CD8-positive, alpha-beta memory T cell (primary cell): ENCODE measurements at regions not wholly inside any gene's neighbourhood (a gene's known extent, or its start where the extent isn't known, plus 50 kb on each side); places are given as distances from the start of the nearest gene placed in this dataset.

ENCODE experiments used
- CTCF ChIA-PET: fragments of 350-600 bp; sonication (Branson Sonifier 250); formaldehyde crosslinking; loops from one replicate; lab custom pipeline; 2021; ENCODE audit warnings: antibody characterized with exemption; lab: Charles Lee
- POLR2A ChIA-PET: fragments of 350-600 bp; sonication (Branson Sonifier 250); formaldehyde crosslinking; loops from one replicate; lab custom pipeline; 2021; ENCODE audit warnings: antibody characterized with exemption; lab: Charles Lee
- DNase-seq, 5 donors: peaks; one replicate each; pipeline versions ENCODE4 v3.0.0 to v3.0.0-alpha.2; 2020 to 2022; ENCODE audit warnings: mixed read lengths in 1 of 5
- H3K27ac ChIP-seq: one replicate; pipeline ENCODE4 v1.7.0; 2013; ENCODE audit warnings: low read depth, mild to moderate bottlenecking, low read length, moderate library complexity
- H3K27me3 ChIP-seq: 2 replicates; pipeline ENCODE4 v1.7.0; 2013; ENCODE audit warnings: low read length, mild to moderate bottlenecking; ENCODE audit not compliant: insufficient read depth, poor library complexity, severe bottlenecking
- H3K36me3 ChIP-seq: 2 replicates; pipeline ENCODE4 v1.7.0; 2013; ENCODE audit warnings: mild to moderate bottlenecking, low read length, moderate library complexity; ENCODE audit not compliant: insufficient read depth
- H3K4me1 ChIP-seq: 2 replicates; pipeline ENCODE4 v1.7.0; 2013; ENCODE audit warnings: mild to moderate bottlenecking, low read length, moderate library complexity; ENCODE audit not compliant: insufficient read depth
- H3K4me3 ChIP-seq: 2 replicates; pipeline ENCODE4 v1.7.0; 2013; ENCODE audit warnings: mild to moderate bottlenecking, low read length
- H3K9me3 ChIP-seq: 2 replicates; pipeline ENCODE4 v1.7.0; 2013; ENCODE audit warnings: mild to moderate bottlenecking, low read length
- H3K27ac Mint-ChIP-seq, 8 donors: one replicate each; pipeline ENCODE4 v1.8.0; 2020 to 2021; ENCODE audit warnings: mixed read lengths in 8 of 8, mild to moderate bottlenecking in 6 of 8, inconsistent platforms in 3 of 8, moderate library complexity in 3 of 8
- H3K27me3 Mint-ChIP-seq, 2 donors: one replicate each; pipeline ENCODE4 v1.8.0; 2020 to 2021; ENCODE audit warnings: mixed read lengths in 2 of 2, mild to moderate bottlenecking in 1 of 2, moderate library complexity in 1 of 2
- H3K36me3 Mint-ChIP-seq, 3 donors: one replicate each; pipeline ENCODE4 v1.8.0; 2020 to 2021; ENCODE audit warnings: mixed read lengths in 3 of 3, inconsistent platforms in 1 of 3, mild to moderate bottlenecking in 1 of 3
- H3K4me1 Mint-ChIP-seq, 3 donors: one replicate each; pipeline ENCODE4 v1.8.0; 2020 to 2021; ENCODE audit warnings: mixed read lengths in 3 of 3, inconsistent platforms in 1 of 3, mild to moderate bottlenecking in 1 of 3
- H3K4me3 Mint-ChIP-seq, 7 donors: one replicate each; pipeline ENCODE4 v1.8.0; 2020 to 2021; ENCODE audit warnings: mixed read lengths in 7 of 7, mild to moderate bottlenecking in 6 of 7, moderate library complexity in 4 of 7, inconsistent platforms in 2 of 7
- H3K9me3 Mint-ChIP-seq, 5 donors: one replicate each; pipeline ENCODE4 v1.8.0; 2020 to 2022; ENCODE audit warnings: mixed read lengths in 5 of 5, mild to moderate bottlenecking in 3 of 5, moderate library complexity in 2 of 5, inconsistent platforms in 1 of 5

DNA sequence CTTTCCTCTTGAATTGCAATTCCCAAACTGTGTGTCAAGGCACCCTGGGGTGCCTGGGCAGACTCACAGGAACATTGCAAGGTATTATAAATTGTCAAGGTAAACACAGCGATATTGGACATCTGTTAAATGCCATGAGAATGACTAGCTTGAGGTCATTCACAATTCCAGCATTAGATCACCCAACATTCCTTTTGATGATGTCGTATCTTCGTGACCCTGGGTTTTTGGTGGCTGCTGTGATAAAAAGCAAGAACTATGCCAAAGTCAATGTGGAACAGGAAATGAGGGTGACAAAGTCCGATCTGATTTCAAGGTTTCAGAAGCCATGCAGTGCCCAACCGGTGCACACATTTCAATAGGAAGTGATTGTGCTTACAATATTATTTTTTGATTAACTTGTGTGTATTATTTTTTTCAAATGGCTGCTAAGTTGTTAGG is 458.4 kb downstream of the MIAT start:
- Mint-ChIP-seq H3K27ac (no peak overlapping the region), H3K4me1 (no peaks in the 10 kb centered on the region), H3K36me3 (no peaks in the 10 kb centered on the region), H3K4me3 (no peak overlapping the region), H3K9me3 (no peaks in the 10 kb centered on the region), H3K27me3 (peaks cover under 1 to 4% of the 10 kb centered on the region in 2 donors)
- no peaks in the 10 kb centered on the region for H3K9me3 ChIP-seq
- H3K27me3 ChIP-seq = no peaks in the 10 kb centered on the region
- H3K4me1 ChIP-seq = no peaks in the 10 kb centered on the region
- ChIA-PET POLR2A (no interaction called here), CTCF (no interaction called here)
- no peaks in the 10 kb centered on the region for H3K36me3 ChIP-seq
- no peak for DNase-seq
- H3K4me3 ChIP-seq = no peak overlapping the region
- H3K27ac ChIP-seq = no peak overlapping the region

GRCh38 chr22:27116312-27117086 is 459.1 kb downstream of the MIAT start:
- H3K4me3 ChIP-seq = no peak overlapping the region
- no peaks in the 10 kb centered on the region for H3K36me3 ChIP-seq
- ChIA-PET POLR2A (no interaction called here), CTCF (no interaction called here)
- Mint-ChIP-seq H3K27me3 (peaks cover 2 to 4% of the 10 kb centered on the region in 2 donors), H3K9me3 (peaks cover 0 to 2% (median 0%) of the 10 kb centered on the region in 5 donors), H3K4me1 (no peaks in the 10 kb centered on the region), H3K4me3 (no peak overlapping the region), H3K36me3 (peaks cover 0 to 2% (median 0%) of the 10 kb centered on the region in 3 donors), H3K27ac (no peak overlapping the region)
- DNase-seq = no peak
- H3K27ac ChIP-seq = no peak overlapping the region
- H3K9me3 ChIP-seq = no peaks in the 10 kb centered on the region
- H3K27me3 ChIP-seq = no peaks in the 10 kb centered on the region
- no peaks in the 10 kb centered on the region for H3K4me1 ChIP-seq

- H3K36me3 Mint-ChIP-seq = peaks cover 0 to 2% (median 0%) of the 10 kb centered on the region in 3 donors
- H3K36me3 ChIP-seq = no peaks in the 10 kb centered on the region
- H3K4me3 Mint-ChIP-seq = no peak overlapping the region
- POLR2A ChIA-PET = no interaction called here
- no peaks in the 10 kb centered on the region for H3K4me1 ChIP-seq
- H3K4me1 Mint-ChIP-seq = no peaks in the 10 kb centered on the region
- CTCF ChIA-PET = no interaction called here
- H3K27ac ChIP-seq = no peak overlapping the region
- no peaks in the 10 kb centered on the region for H3K27me3 ChIP-seq
- H3K9me3 ChIP-seq = no peaks in the 10 kb centered on the region
- H3K4me3 ChIP-seq = no peak overlapping the region
- peaks cover 0 to 5% (median 0%) of the 10 kb centered on the region in 5 donors for H3K9me3 Mint-ChIP-seq
- DNase-seq = no peak
- H3K27ac Mint-ChIP-seq = no peak overlapping the region
- H3K27me3 Mint-ChIP-seq = peaks cover 7 to 15% of the 10 kb centered on the region in 2 donors
These were observed 462.6 kb downstream of the MIAT start for GRCh38 chr22:27120036-27120435.

DNA sequence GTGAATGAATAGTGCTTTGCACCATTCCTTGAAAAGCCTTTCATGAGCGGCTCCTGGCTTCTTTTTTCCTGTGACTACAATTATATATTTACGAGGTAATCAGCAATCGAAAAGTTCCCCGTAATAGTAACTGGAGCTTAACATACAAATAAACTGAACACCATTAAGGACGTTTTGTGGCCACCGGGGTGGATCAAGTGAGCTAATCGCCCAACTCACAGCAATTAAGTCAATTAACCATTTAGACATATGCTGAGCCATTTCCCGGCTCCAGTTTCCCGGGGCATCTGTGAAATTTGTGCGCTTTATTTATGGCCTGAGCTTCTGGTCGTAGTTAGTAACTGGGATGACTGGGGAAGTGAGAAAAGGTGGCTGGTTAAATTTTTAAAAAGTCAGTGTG is 465.2 kb downstream of the MIAT start:
- H3K27me3 Mint-ChIP-seq = peaks cover 4 to 29% of the 10 kb centered on the region in 2 donors
- POLR2A ChIA-PET = no interaction called here
- CTCF ChIA-PET = no interaction called here
- no peak overlapping the region for H3K27ac Mint-ChIP-seq
- no peak overlapping the region for H3K27ac ChIP-seq
- H3K9me3 Mint-ChIP-seq = peaks cover 0 to 5% (median 0%) of the 10 kb centered on the region in 5 donors
- no peak overlapping the region for H3K4me3 ChIP-seq
- DNase-seq = no peak
- no peaks in the 10 kb centered on the region for H3K36me3 ChIP-seq
- no peaks in the 10 kb centered on the region for H3K4me1 ChIP-seq
- H3K4me3 Mint-ChIP-seq = no peak overlapping the region
- no peaks in the 10 kb centered on the region for H3K9me3 ChIP-seq
- H3K4me1 Mint-ChIP-seq = no peaks in the 10 kb centered on the region
- H3K36me3 Mint-ChIP-seq = peaks cover 0 to 2% (median 0%) of the 10 kb centered on the region in 3 donors
- H3K27me3 ChIP-seq = peaks cover 3% of the 10 kb centered on the region

DNA sequence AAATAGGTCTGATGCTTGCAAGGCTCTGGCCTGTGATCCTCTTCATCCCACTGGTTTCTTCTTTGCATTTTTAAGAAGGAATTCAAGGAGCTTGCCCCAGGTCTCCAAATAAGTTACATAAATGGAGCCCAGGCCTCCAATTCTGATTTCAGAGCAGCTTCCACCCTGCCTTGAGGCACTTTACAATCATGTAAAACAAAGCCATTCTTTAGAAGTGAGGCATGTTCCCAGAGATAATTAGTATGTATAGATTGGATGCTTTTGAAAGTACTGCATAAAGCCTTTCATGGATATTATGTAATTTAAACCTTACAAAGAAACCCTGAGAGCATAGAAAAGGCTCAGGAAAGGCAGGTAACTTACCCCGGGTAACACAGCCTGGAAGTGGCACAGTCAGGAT is 466.5 kb downstream of the MIAT start:
- Mint-ChIP-seq H3K4me3 (no peak overlapping the region), H3K27me3 (peaks cover 4 to 34% of the 10 kb centered on the region in 2 donors), H3K4me1 (no peaks in the 10 kb centered on the region), H3K9me3 (peaks cover 0 to 5% (median 0%) of the 10 kb centered on the region in 5 donors), H3K27ac (no peak overlapping the region), H3K36me3 (peaks cover 0 to 2% (median 0%) of the 10 kb centered on the region in 3 donors)
- H3K9me3 ChIP-seq = no peaks in the 10 kb centered on the region
- no peak overlapping the region for H3K27ac ChIP-seq
- no peaks in the 10 kb centered on the region for H3K36me3 ChIP-seq
- POLR2A ChIA-PET = no interaction called here
- DNase-seq = no peak
- no peaks in the 10 kb centered on the region for H3K4me1 ChIP-seq
- H3K4me3 ChIP-seq = no peak overlapping the region
- CTCF ChIA-PET = no interaction called here
- H3K27me3 ChIP-seq = peaks cover 3% of the 10 kb centered on the region

DNA sequence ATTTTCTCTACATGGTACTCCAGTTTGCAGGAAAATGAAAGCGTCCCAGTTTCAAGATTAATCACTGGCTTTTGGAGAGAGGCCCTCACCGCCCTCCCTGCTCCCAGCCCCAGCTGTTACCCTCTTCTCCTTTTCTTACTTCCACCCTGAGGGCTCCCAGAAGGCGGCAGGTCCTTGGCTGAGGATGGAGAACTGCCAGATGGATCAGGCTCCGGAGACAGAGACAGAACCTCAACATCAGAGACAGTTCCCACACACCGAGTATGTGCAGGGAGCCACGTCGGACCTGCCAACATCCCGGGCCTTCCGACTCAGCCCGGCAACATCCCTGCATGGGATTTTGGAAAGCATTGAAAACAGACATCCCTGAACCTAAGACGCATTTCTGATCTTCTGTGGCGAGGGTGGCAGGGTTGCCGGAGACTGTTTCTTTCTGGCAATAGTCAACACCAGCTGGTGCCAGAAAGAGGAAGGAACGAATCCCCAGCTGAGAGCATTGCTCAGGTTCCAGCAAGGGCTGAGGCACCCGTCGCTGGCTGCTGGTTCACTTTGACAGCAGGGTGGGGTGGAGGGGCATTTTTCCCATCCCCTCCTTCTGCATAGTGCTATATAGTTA is 467.1 kb downstream of the MIAT start:
- H3K36me3 Mint-ChIP-seq = peaks cover 0 to 2% (median 0%) of the 10 kb centered on the region in 3 donors
- Histone ChIP-seq H3K4me3 (no peak overlapping the region), H3K27me3 (peaks cover 3% of the 10 kb centered on the region), H3K27ac (no peak overlapping the region), H3K4me1 (no peaks in the 10 kb centered on the region), H3K9me3 (no peaks in the 10 kb centered on the region), H3K36me3 (no peaks in the 10 kb centered on the region)
- ChIA-PET POLR2A (no interaction called here), CTCF (no interaction called here)
- H3K9me3 Mint-ChIP-seq = peaks cover 0 to 5% (median 0%) of the 10 kb centered on the region in 5 donors
- DNase-seq = no peak
- H3K4me1 Mint-ChIP-seq = no peaks in the 10 kb centered on the region
- no peak overlapping the region for H3K4me3 Mint-ChIP-seq
- peaks cover 7 to 40% of the 10 kb centered on the region in 2 donors for H3K27me3 Mint-ChIP-seq
- H3K27ac Mint-ChIP-seq = no peak overlapping the region

DNA sequence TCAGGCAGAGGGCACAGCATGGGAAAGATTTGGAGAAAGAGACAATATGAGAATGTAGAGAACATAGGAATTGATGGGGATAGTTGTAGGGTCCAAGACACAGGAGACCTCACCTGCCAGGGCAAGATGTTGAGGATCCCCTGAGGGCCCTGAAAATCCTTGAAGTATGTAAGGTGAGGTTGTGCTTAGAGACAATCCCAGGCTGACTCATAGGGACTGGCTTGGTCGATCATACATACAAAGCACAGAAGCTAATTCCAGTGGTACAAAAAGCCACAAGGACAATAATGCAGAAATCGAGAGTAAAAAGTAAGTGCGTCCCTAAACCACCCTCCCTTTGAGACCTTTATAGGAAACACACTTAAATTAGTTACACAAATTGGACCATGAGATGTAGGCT is 468.2 kb downstream of the MIAT start:
- POLR2A ChIA-PET = no interaction called here
- Histone ChIP-seq H3K9me3 (no peaks in the 10 kb centered on the region), H3K27ac (no peak overlapping the region), H3K27me3 (peaks cover 3% of the 10 kb centered on the region), H3K4me1 (no peaks in the 10 kb centered on the region), H3K4me3 (no peak overlapping the region), H3K36me3 (no peaks in the 10 kb centered on the region)
- Mint-ChIP-seq H3K9me3 (peaks cover 0 to 5% (median 0%) of the 10 kb centered on the region in 5 donors), H3K27ac (no peak overlapping the region), H3K4me1 (no peaks in the 10 kb centered on the region), H3K4me3 (no peak overlapping the region), H3K36me3 (peaks cover 0 to 2% (median 0%) of the 10 kb centered on the region in 3 donors), H3K27me3 (peaks cover 10 to 45% of the 10 kb centered on the region in 2 donors)
- CTCF ChIA-PET = no interaction called here
- no peak for DNase-seq

DNA sequence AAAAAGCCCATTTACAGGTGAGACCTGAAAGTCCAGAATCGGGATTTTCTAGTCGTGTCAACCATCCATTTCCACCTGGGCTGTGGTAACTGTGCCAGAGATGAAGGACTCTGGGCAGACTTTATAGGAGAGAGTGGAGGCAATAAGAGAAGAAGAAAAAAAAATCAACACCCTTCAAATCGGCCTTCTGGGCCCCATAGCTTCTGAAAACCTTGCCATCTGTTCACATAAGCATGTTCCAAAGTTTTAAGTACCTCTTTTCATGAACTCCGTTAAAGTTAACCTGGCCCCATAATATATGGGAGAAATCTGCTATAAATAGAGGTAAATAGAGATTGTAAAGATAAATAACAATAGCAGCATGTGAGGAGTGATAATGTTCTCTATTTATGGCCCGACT is 470.5 kb downstream of the MIAT start:
- H3K27ac Mint-ChIP-seq = no peak overlapping the region
- no peaks in the 10 kb centered on the region for H3K4me1 Mint-ChIP-seq
- DNase-seq = no peak
- H3K9me3 Mint-ChIP-seq = peaks cover 0 to 4% (median 0%) of the 10 kb centered on the region in 5 donors
- H3K4me3 ChIP-seq = no peak overlapping the region
- H3K27me3 ChIP-seq = peaks cover 3% of the 10 kb centered on the region
- POLR2A ChIA-PET = no interaction called here
- H3K27ac ChIP-seq = no peak overlapping the region
- H3K27me3 Mint-ChIP-seq = peaks cover 11 to 52% of the 10 kb centered on the region in 2 donors
- CTCF ChIA-PET = no interaction called here
- H3K4me1 ChIP-seq = no peaks in the 10 kb centered on the region
- no peaks in the 10 kb centered on the region for H3K36me3 Mint-ChIP-seq
- no peak overlapping the region for H3K4me3 Mint-ChIP-seq
- no peaks in the 10 kb centered on the region for H3K36me3 ChIP-seq
- no peaks in the 10 kb centered on the region for H3K9me3 ChIP-seq
